HG03060 (cell line): ENCODE measurements at regions not wholly inside any gene's neighbourhood (a gene's known extent, or its start where the extent isn't known, plus 50 kb on each side); places are given as distances from the start of the nearest gene placed in this dataset.
"Not testable (repeated sequence)": the region's sequence is repeated elsewhere in the genome, so short reads cannot be mapped to it uniquely, and the experiment has no call there.

Experiments used
- ATAC-seq: cut with Tn5 transposase; IDR thresholded peaks from one replicate; pipeline ENCODE4 v1.9.1; 2021; ENCODE audit warnings: low read depth, moderate number of reproducible peaks; ENCODE audit not compliant: unreplicated experiment

DNA sequence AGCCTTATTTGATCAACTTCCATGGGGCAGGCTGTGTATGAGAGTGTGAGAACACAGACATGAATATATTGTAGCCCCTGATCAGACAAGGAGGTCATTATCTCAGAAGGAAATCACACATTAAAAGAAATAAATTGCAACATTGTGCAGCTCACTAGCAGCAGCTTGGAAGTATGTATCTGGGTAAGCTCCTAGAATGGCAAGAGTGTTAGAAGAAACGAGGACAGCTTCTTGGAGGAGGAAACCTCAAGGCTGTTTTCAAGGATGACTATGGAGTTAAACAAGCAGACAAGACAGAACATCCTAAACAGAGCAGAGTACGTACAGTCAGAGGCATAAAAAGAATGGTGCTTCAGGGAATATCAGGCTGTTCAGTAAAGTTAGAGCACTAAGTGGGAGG lies 511.0 kb downstream of the SLCO4C1 start:
- no peak for ATAC-seq

DNA sequence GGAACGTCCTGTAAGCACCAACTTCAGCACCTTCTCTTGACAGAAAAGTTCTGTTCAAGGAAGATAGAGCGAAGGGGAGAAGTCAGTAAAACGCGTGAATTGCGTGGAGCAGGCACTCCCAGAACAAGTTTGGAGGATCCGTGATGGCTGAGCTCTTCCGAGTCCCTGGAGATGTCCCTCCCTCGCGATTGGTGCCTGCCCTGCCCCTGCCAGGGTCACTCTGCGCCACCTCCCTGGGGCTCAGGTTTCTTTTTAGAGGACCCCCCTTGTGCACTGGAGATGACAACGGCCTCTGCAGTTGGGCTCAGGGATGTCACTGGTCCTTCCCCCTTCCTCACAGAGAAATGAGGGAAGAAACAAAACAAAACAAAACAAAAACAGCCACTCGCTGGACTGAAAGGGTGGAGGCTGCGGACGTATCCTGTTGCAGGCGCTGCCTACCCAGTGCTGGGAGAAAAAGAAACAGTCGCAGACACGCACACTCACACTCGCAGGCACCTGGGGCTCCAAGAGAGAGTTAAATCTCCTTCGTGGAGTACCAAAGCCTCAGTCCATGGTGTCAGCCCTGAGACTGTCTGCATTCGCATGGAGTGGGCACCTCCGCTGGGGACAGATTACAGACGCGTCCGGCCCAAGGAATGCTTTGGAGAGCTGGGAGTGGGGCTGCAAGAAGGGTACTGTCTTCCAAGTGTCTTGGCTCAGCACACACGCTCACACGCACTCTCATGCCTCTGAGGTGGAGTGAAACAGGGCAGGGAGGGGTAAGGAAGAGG lies 512.7 kb downstream of the SLCO4C1 start:
- ATAC-seq = no peak

DNA sequence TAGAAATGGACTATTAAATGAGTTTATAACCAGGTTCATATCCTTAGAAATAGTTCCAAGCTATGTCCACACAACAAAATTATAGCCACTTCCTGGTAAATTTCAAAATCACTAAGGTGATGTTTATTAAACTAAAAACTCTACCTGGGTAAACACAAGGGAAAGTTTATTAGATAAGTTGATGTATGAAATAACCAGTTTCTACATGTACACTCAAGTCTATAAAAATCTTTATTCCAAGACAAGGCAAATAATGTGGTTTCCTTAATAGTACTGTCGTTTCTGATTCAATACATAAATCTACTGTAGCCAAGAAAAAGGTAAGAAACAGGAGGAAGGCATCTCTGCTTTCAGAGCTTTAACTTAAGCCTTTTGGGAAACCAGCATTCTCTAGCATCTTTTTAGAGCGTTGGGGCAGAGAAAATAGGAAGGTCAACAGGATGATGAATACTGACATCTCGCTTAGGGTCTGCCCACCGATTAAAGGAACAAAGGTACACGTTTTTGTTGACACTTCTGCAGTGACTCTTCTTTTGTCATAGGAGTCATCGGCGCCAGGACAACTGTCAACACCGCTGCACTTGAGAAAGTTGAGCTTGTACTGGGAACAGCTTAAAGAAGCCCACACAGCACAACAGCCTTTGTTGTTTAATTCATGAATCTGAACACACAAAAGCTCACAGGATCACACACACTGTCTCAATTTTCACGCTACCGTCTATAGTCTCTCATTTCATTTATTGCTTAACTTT lies 513.6 kb downstream of the SLCO4C1 start:
- ATAC-seq = no peak

DNA sequence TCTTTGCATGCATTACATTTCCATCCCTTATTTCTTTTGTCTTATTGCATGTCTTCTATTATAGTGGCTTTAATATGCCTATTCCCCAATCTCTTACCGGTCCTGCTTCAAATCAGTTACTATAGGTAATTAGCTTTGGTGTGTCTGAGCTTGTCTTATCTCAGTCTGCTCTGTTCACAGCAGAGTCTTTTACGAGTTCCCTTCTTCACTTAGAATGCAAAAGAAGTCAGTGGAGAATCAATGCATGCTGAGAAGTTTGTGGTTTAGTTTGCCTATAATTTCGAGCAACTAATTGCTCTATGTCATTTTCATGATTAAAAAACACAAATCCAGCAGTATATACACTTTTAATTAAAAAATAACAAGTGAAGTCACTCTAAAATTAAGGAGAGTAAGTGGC lies 545.0 kb downstream of the SLCO4C1 start:
- no peak for ATAC-seq

DNA sequence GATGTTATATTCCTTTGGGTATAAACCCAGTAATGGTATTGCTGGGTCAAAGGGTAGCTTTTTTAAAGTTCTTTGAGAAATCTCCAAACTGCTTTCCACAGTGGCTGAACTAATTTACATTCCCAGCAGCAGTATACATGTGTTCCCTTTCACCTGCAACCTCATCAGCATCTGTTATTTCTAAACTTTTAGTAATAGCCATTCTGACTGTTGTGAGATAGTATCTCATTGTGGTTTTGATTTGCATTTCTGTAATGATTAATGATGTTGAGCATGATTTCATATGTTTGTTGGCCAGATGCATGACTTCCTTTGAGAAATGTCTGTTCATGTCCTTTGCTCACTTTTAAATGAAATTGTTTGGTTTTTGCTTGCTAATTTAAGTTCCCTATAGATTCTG lies 553.1 kb downstream of the SLCO4C1 start:
- ATAC-seq = not testable (repeated sequence)

DNA sequence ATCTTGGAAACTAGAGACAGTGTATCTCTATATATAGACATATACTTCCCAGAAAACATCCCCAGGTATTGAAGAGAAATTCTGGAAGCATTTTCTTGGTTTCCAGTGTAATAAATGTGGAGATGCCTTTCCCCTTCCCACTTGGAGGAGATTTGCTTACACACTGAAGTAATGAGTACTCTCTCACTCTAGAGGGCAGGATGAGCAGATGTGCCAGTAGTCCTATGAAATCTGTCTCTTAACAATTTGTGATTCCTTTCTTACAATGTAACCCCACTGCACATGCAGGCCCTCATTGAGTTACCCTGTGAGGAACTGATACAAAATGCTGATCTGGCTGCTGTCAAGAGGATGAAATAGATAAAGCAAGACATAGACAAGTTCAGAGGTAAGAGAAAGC lies 567.2 kb downstream of the SLCO4C1 start:
- ATAC-seq = no peak

GRCh38 chr5:101721543-101721942 lies 574.5 kb downstream of the SLCO4C1 start:
- no peak for ATAC-seq

DNA sequence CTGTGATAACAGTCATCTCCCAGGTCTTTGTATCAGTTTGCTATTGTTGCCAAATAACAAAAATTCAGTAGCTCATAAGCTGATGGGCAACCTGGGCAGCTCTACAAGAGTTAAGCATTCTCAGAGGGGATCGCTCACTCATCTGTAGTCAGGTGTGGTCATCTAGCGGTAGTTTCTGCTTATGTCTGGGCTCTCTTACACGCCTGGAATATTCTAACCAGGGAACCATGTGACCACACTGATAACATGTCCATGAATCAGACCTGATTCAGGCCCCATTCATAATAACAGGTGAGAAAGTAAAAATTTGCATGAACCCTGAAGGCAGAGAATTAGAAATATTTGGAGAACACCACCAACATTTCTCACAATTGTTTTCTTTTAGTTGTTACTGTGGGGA lies 576.1 kb downstream of the SLCO4C1 start:
- no peak for ATAC-seq

- no peak for ATAC-seq
These were observed 578.4 kb downstream of the SLCO4C1 start for GRCh38 chr5:101717721-101718120.

DNA sequence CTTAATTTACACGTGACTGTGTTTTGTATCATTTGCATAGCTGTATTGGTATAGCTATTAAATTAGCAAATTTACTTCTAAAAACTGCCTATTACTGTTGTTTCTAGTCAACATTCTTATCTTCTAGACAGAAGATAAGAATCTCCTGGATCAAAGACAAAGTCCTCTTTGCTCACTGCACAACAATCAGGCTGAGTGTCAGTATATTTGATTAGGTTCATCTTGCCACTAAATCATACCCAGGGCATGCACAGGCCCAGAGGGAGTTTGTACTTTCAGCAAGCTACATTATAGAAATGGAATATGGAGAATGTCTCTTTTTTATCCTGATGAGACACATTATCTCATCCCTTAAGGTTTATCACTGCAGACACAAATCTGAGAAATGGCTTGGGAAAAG lies 579.1 kb downstream of the SLCO4C1 start:
- no peak for ATAC-seq

DNA sequence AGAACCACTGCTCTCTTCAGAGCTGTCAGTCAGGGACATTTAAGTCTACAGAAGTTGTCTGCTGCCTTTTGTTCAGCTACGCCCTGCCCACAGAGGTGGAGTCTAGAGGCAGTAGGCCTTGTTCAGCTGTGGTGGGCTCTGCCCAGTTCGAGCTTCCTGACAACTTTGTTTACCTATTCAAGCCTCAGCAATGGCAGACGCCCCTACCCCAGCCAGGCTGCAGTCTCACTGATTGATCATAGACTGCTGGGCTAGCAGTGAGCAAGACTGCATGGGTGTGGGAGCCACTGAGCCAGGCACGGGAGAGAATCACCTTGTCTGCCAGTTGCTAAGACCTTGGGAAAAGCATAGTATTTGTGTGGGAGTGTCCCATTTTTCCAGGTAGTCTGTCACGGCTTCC lies 580.3 kb downstream of the SLCO4C1 start:
- ATAC-seq = not testable (repeated sequence)

DNA sequence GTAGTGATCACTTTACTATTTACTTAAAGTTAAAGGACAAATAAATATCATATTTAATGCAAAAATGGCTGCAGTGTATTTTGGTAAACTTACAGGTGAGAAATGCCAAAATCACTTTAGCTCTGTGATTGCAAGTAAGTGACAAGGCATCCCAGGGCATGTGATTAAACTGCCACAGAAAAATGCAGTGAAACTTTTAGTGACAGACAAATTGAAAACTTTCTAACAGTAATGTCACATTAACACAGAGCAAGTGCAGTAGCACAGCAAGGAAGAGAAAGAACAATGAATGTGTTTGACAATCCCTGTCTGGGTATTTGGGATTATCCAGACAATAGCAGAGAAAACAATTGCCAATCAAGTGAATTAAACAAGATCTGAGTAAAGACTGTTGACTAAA lies 606.8 kb downstream of the SLCO4C1 start:
- ATAC-seq = no peak

GRCh38 chr5:101688156-101688555 lies 607.9 kb downstream of the SLCO4C1 start:
- ATAC-seq = no peak

GRCh38 chr5:101687349-101687985 lies 608.6 kb downstream of the SLCO4C1 start:
- no peak for ATAC-seq

DNA sequence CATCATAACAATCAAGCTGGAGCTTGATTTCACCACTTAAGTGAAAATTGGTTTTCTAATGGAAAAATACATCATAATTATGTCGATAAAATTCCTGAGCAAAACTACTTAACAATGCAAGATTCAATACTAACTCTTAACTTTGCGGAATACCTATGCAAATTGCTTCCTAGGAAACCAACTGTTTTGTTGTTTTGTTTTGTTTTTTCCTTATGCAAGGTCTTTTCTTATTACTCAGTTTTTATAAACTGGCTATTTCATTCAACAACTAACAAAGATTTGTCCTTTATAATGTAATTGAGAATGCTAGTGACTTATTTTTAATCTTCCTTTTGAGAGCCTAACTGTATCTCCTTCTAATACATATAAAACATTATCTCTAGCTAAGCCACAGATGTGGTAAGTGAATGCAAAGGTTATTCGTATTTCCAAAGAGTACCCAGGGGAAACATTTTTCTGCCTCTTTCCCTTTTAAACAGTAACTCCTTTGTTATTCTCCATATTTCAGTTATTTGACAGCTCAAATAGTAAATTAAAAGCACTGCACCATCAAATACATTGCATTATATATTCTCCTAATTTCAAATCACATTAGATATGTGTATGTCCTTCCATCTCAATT lies 609.4 kb downstream of the SLCO4C1 start:
- no peak for ATAC-seq

- no peak for ATAC-seq
These were observed 616.3 kb downstream of the SLCO4C1 start for GRCh38 chr5:101679816-101680215.

- ATAC-seq = peak; percentile 55
These were observed 617.4 kb downstream of the SLCO4C1 start for GRCh38 chr5:101678481-101679193.

DNA sequence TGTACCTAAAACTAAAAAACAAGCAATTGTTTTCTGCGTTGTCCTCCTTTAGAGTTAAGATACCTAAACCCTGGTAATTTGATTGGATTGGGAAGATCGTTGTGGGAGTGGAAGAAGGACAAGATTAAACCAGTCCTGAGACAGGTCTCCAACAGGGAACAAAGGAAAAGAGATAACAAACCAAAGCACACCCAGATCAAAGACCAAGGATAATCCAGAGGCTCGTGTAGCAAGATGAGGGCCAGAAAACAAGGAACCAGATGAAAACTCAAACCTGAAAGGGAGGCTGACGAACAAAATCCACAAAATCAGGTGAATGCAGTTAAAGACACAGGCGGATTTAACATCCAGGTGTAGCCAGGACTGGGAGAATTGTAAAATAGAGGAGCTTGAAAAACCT lies 618.1 kb downstream of the SLCO4C1 start:
- no peak for ATAC-seq

GRCh38 chr5:101676646-101677045 lies 619.4 kb downstream of the SLCO4C1 start:
- ATAC-seq = no peak

DNA sequence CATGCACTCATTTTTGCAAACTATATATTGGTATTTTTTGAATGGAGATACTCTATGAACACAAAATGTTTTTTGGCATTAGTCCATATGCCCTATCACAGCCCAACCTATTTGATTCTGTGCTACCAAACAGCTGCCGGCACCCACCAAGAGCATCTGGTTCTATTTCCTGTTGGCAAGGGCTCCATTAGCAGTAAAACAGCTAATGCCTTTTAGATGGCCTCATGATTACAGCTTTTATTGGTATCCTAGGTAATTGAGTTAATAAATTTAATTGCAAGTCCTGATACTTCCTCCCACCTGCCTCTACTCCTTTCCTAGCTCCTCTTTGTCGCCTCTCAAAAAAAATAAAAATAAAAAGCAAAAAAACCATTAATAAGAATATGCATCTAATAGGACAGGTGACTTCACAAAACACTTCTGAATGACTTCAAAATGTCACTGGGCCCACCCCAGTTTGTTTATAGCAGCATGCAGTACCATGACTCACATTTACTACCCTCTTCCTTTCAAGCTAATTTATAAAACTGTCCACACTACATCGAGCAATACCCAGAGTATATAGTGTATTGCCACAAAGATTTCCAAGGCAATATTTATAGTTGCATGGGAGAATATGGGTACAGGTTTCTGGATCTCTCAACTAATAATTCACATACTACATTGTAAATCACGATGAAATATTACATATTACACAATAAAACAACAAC lies 620.4 kb downstream of the SLCO4C1 start:
- no peak for ATAC-seq
